ENCODE measurements at regions not wholly inside any gene's neighbourhood (a gene's known extent, or its start where the extent isn't known, plus 50 kb on each side); places are given as distances from the start of the nearest gene placed in this dataset.

DNA sequence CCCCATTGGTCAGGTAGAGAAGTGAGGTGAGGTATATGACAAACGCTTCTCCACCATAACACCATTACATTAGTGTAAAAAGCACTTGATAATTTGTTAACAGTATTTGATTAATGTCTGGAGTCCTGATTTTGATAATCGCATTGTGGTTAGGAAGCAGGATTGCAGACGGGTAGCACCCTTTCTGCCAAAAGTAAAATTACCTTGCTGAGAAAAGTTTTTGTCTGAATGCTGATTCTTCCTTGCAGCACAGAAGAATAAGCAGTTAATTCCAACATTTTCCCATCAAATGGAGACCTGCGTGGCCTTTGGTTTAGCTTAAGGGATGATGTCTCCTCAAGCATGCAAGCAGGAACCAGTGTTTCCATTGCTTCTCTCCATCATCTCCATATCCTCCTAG is 1090.2 kb upstream of the TMEM132C start:
- H3K9me3 Mint-ChIP-seq (ENCODE audit: unreplicated experiment): peaks cover 11% of the 10 kb centered on the region
- H3K27me3 Mint-ChIP-seq (ENCODE audit: unreplicated experiment): no peaks in the 10 kb centered on the region
- TF ChIP-seq, protein P1, sequence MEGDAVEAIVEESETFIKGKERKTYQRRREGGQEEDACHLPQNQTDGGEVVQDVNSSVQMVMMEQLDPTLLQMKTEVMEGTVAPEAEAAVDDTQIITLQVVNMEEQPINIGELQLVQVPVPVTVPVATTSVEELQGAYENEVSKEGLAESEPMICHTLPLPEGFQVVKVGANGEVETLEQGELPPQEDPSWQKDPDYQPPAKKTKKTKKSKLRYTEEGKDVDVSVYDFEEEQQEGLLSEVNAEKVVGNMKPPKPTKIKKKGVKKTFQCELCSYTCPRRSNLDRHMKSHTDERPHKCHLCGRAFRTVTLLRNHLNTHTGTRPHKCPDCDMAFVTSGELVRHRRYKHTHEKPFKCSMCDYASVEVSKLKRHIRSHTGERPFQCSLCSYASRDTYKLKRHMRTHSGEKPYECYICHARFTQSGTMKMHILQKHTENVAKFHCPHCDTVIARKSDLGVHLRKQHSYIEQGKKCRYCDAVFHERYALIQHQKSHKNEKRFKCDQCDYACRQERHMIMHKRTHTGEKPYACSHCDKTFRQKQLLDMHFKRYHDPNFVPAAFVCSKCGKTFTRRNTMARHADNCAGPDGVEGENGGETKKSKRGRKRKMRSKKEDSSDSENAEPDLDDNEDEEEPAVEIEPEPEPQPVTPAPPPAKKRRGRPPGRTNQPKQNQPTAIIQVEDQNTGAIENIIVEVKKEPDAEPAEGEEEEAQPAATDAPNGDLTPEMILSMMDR (IDR thresholded peaks at IDR 0.05): no peak

DNA sequence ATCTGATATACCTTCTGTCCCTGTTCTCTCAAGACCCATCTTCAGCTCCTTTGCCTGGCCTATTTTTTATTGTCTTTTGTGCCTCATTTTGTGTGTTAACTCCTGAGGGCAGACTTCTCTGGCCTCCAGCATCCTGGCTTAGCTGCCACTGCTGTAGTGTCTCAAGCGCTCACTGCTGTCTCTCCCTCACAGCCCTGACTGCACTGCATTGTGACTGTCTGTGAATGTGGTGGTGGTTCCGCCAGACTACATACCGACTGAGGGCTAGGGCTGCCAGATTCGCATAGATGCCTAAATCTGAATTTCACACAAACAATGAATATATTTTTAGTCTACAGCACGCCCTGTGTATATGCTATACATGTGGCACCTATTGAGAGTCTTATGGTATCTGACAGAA is 1088.9 kb upstream of the TMEM132C start:
- H3K36me3 Mint-ChIP-seq (ENCODE audit: unreplicated experiment): no peaks in the 10 kb centered on the region
- H3K4me1 Mint-ChIP-seq (ENCODE audit: unreplicated experiment): no peaks in the 10 kb centered on the region
- peaks cover 11% of the 10 kb centered on the region for H3K9me3 Mint-ChIP-seq (ENCODE audit: unreplicated experiment)
- DNase-seq (ENCODE audit: extremely low spot score, unreplicated experiment): peak; percentile 62
- H3K27ac Mint-ChIP-seq (ENCODE audit: unreplicated experiment): no peak overlapping the region
- no peak overlapping the region for H3K4me3 Mint-ChIP-seq (ENCODE audit: unreplicated experiment)
- TF ChIP-seq, protein P1 (IDR thresholded peaks at IDR 0.05): no peak
- no peaks in the 10 kb centered on the region for H3K27me3 Mint-ChIP-seq (ENCODE audit: unreplicated experiment)

More for the DNA sequence above, 1090.2 kb upstream of the TMEM132C start:
- Mint-ChIP-seq H3K4me3 (ENCODE audit: unreplicated experiment) (no peak overlapping the region), H3K36me3 (ENCODE audit: unreplicated experiment) (no peaks in the 10 kb centered on the region), H3K27ac (ENCODE audit: unreplicated experiment) (no peak overlapping the region), H3K4me1 (ENCODE audit: unreplicated experiment) (no peaks in the 10 kb centered on the region)
- DNase-seq (ENCODE audit: extremely low spot score, unreplicated experiment): peak; percentile 11

DNA sequence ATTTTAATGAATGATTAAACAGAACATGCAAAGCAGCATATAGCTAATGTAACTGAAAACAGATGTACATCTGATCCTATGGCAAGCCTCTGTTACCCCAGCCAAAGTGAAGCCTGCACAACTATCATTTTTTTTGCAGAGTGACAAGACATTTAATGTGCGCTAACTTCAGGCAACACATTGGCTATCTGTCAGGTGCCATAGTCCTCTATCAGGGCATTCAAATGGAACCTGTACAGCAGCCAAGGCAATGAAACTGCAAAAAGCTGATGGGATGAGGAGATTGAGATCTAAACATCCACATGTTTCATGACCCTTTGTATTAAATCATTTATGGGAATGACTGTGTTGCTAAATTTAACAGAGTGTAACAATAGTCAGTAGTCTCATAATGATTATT is 1088.5 kb upstream of the TMEM132C start:
- Mint-ChIP-seq H3K27me3 (ENCODE audit: unreplicated experiment) (no peaks in the 10 kb centered on the region), H3K4me1 (ENCODE audit: unreplicated experiment) (no peaks in the 10 kb centered on the region)

GRCh38 chr12:127179176-127179575 is 1087.8 kb upstream of the TMEM132C start:
- Mint-ChIP-seq H3K4me3 (ENCODE audit: unreplicated experiment) (no peak overlapping the region), H3K4me1 (ENCODE audit: unreplicated experiment) (no peaks in the 10 kb centered on the region), H3K36me3 (ENCODE audit: unreplicated experiment) (no peaks in the 10 kb centered on the region), H3K27ac (ENCODE audit: unreplicated experiment) (no peak overlapping the region), H3K9me3 (ENCODE audit: unreplicated experiment) (peaks cover 11% of the 10 kb centered on the region), H3K27me3 (ENCODE audit: unreplicated experiment) (no peaks in the 10 kb centered on the region)
- TF ChIP-seq, protein P1 (IDR thresholded peaks at IDR 0.05): no peak
- DNase-seq (ENCODE audit: extremely low spot score, unreplicated experiment): no peak

More for the DNA sequence above, 1088.5 kb upstream of the TMEM132C start:
- no peak overlapping the region for H3K4me3 Mint-ChIP-seq (ENCODE audit: unreplicated experiment)
- peak; percentile 8 for DNase-seq (ENCODE audit: extremely low spot score, unreplicated experiment)
- H3K27ac Mint-ChIP-seq (ENCODE audit: unreplicated experiment): no peak overlapping the region
- H3K36me3 Mint-ChIP-seq (ENCODE audit: unreplicated experiment): no peaks in the 10 kb centered on the region
- TF ChIP-seq, protein P1 (IDR thresholded peaks at IDR 0.05): no peak
- peaks cover 11% of the 10 kb centered on the region for H3K9me3 Mint-ChIP-seq (ENCODE audit: unreplicated experiment)

GRCh38 chr12:127182018-127182417 is 1085.0 kb upstream of the TMEM132C start:
- Mint-ChIP-seq H3K9me3 (ENCODE audit: unreplicated experiment) (peaks cover 6% of the 10 kb centered on the region), H3K27ac (ENCODE audit: unreplicated experiment) (no peak overlapping the region), H3K36me3 (ENCODE audit: unreplicated experiment) (no peaks in the 10 kb centered on the region)

More at GRCh38 chr12:127182018-127182417, 1085.0 kb upstream of the TMEM132C start:
- DNase-seq (ENCODE audit: extremely low spot score, unreplicated experiment): peak; percentile 59
- Mint-ChIP-seq H3K4me1 (ENCODE audit: unreplicated experiment) (no peaks in the 10 kb centered on the region), H3K4me3 (ENCODE audit: unreplicated experiment) (no peak overlapping the region), H3K27me3 (ENCODE audit: unreplicated experiment) (no peaks in the 10 kb centered on the region)
- TF ChIP-seq, protein P1 (IDR thresholded peaks at IDR 0.05): no peak

Measured in osteocyte (in vitro differentiated cells).